A549 (cell line): ENCODE measurements at regions not wholly inside any gene's neighbourhood (a gene's known extent, or its start where the extent isn't known, plus 50 kb on each side); places are given as distances from the start of the nearest gene placed in this dataset.

Experiments
- ATAC-seq, 2 experiments: fragments of 200-7000 bp in 1 of 2; fragments of >200 bp in 1 of 2; cut with Nextera tagmentation in 1 of 2; cut with Tn5 transposase in 1 of 2; 3 replicates each; pipeline versions ENCODE4 v1.8.0 to v1.9.1; 2018 to 2020; ENCODE audit warnings: mild to moderate bottlenecking in 1 of 2, moderate library complexity in 1 of 2
- CTCF ChIA-PET: fragments of 300-600 bp; sonication (Branson Sonifier 250); formaldehyde crosslinking; extraction: SDS; loops from one replicate; lab custom pipeline; 2021; ENCODE audit warnings: antibody characterized with exemption, inconsistent platforms; lab: Yijun Ruan, JAX
- POLR2A ChIA-PET: fragments of 350-600 bp; formaldehyde crosslinking; extraction: SDS; loops from one replicate; lab custom pipeline; 2021; ENCODE audit warnings: antibody characterized with exemption, inconsistent platforms; lab: Yijun Ruan, JAX
- DNase-seq, 2 experiments: peaks; one replicate each; pipeline versions ENCODE4 v3.0.0 to v3.0.0-alpha.2; 2011 to 2016; ENCODE audit warnings: low read depth in 1 of 2, low spot score in 1 of 2
- FAIRE-seq: peaks from 2 replicates; lab custom pipeline; 2011; peaks lifted over from hg19 to GRCh38; lab: Jason Lieb, UNC
- H3K27ac ChIP-seq, 2 experiments: fragments of >200 bp; sonication (Bioruptor Twin); formaldehyde crosslinking; 3 replicates each; pipeline ENCODE4 v1.5.1; 2016 to 2017
- H3K4me1 ChIP-seq: fragments of >200 bp; sonication (Bioruptor Twin); formaldehyde crosslinking; 3 replicates; pipeline ENCODE4 v1.6.1; 2016
- H3K4me2 ChIP-seq: fragments of >200 bp; sonication (Bioruptor Twin); formaldehyde crosslinking; 3 replicates; pipeline ENCODE4 v1.6.1; 2016
- H3K4me3 ChIP-seq: fragments of >200 bp; sonication (Bioruptor Twin); formaldehyde crosslinking; 3 replicates; pipeline ENCODE4 v1.5.1; 2016
- H3K9me3 ChIP-seq: fragments of >200 bp; sonication (Bioruptor Twin); formaldehyde crosslinking; 3 replicates; pipeline ENCODE4 v1.6.1; 2016
- BCL3 ChIP-seq: fragments of >200 bp; sonication (Bioruptor Twin); formaldehyde crosslinking; IDR thresholded peaks from 3 replicates; pipeline ENCODE4 v1.6.1; 2016
- BHLHE40 ChIP-seq: IDR thresholded peaks from 2 replicates; pipeline ENCODE4 v1.6.1; 2012; ENCODE audit warnings: low read depth, low read length, inconsistent platforms
- CHD2 ChIP-seq: fragments of 150-350 bp; IDR thresholded peaks from 2 replicates; pipeline ENCODE4 v1.6.1; 2014; ENCODE audit warnings: low read length; ENCODE audit not compliant: partially characterized antibody
- CHD4 ChIP-seq: fragments of 200-600 bp; sonication (generic); IDR thresholded peaks from 2 replicates; pipeline ENCODE4 v1.6.1; 2016; ENCODE audit warnings: antibody characterized with exemption, mild to moderate bottlenecking, borderline replicate concordance
- E2F6 ChIP-seq: IDR thresholded peaks from 2 replicates; pipeline ENCODE4 v1.6.1; 2012; ENCODE audit warnings: low read depth, borderline replicate concordance
- EHF ChIP-seq: fragments of 250-450 bp; sonication (Bioruptor Pico); IDR thresholded peaks from 2 replicates; pipeline ENCODE4 v1.5.0; 2020; ENCODE audit warnings: mild to moderate bottlenecking
- FOSB ChIP-seq: fragments of 250-450 bp; sonication (Bioruptor Pico); IDR thresholded peaks from 2 replicates; pipeline ENCODE4 v1.5.0; 2020; ENCODE audit warnings: mild to moderate bottlenecking, moderate library complexity
- FOXS1 ChIP-seq: fragments of 250-450 bp; sonication (Bioruptor Pico); IDR thresholded peaks from 2 replicates; pipeline ENCODE4 v1.5.0; 2020; ENCODE audit warnings: mild to moderate bottlenecking, moderate library complexity
- HDAC2 ChIP-seq: fragments of 200-600 bp; sonication (generic); IDR thresholded peaks from 2 replicates; pipeline ENCODE4 v1.6.1; 2016
- HMGXB4 ChIP-seq: fragments of 250-450 bp; sonication (Bioruptor Pico); IDR thresholded peaks from 2 replicates; pipeline ENCODE4 v1.5.0; 2021; ENCODE audit warnings: mild to moderate bottlenecking, moderate library complexity, borderline replicate concordance
- HOXA7 ChIP-seq: fragments of 250-450 bp; sonication (Bioruptor Pico); IDR thresholded peaks from 2 replicates; pipeline ENCODE4 v1.5.0; 2020; ENCODE audit warnings: mild to moderate bottlenecking, moderate library complexity
- HOXB13 ChIP-seq: fragments of 250-450 bp; sonication (Bioruptor Pico); IDR thresholded peaks from 2 replicates; pipeline ENCODE4 v1.5.0; 2020; ENCODE audit warnings: low read depth, mild to moderate bottlenecking, moderate library complexity
- KDM5A ChIP-seq: fragments of 200-600 bp; sonication (generic); IDR thresholded peaks from 2 replicates; pipeline ENCODE4 v1.6.1; 2016; ENCODE audit warnings: antibody characterized with exemption, mild to moderate bottlenecking
- MAFK ChIP-seq: fragments of 450-650 bp; IDR thresholded peaks from 2 replicates; pipeline ENCODE4 v1.6.1; 2014; ENCODE audit not compliant: partially characterized antibody
- MAZ ChIP-seq: fragments of 150-350 bp; IDR thresholded peaks from 2 replicates; pipeline ENCODE4 v1.6.1; 2014; ENCODE audit warnings: antibody characterized with exemption, low read depth, low read length, borderline replicate concordance
- MYC ChIP-seq: IDR thresholded peaks from 2 replicates; pipeline ENCODE4 v1.6.1; 2012; ENCODE audit warnings: mild to moderate bottlenecking, inconsistent platforms, low read length, improper control_type of control experiment, borderline replicate concordance
- NFE2L2 ChIP-seq: fragments of 150-350 bp; conservative IDR thresholded peaks from 2 replicates; pipeline ENCODE4 v1.6.1; 2014; ENCODE audit warnings: low read length
- PBX3 ChIP-seq: IDR thresholded peaks from 2 replicates; pipeline ENCODE4 v1.6.1; 2012
- POLR2AphosphoS2 ChIP-seq: conservative IDR thresholded peaks from 2 replicates; pipeline ENCODE4 v1.6.1; 2012; ENCODE audit warnings: low read length, improper control_type of control experiment, inconsistent platforms
- TFCP2L1 ChIP-seq: fragments of 250-450 bp; sonication (Bioruptor Pico); IDR thresholded peaks from 2 replicates; pipeline ENCODE4 v1.5.0; 2021; ENCODE audit warnings: mild to moderate bottlenecking
- USF2 ChIP-seq: fragments of 450-650 bp; IDR thresholded peaks from 2 replicates; pipeline ENCODE4 v1.6.1; 2014; ENCODE audit warnings: antibody characterized with exemption
- WGBS: methylation state at CpG from one replicate; pipeline ENCODE4 v1.1.6; 2017; ENCODE audit errors: missing lambda C conversion rate; 5-methylcytosine and 5-hydroxymethylcytosine counted together

DNA sequence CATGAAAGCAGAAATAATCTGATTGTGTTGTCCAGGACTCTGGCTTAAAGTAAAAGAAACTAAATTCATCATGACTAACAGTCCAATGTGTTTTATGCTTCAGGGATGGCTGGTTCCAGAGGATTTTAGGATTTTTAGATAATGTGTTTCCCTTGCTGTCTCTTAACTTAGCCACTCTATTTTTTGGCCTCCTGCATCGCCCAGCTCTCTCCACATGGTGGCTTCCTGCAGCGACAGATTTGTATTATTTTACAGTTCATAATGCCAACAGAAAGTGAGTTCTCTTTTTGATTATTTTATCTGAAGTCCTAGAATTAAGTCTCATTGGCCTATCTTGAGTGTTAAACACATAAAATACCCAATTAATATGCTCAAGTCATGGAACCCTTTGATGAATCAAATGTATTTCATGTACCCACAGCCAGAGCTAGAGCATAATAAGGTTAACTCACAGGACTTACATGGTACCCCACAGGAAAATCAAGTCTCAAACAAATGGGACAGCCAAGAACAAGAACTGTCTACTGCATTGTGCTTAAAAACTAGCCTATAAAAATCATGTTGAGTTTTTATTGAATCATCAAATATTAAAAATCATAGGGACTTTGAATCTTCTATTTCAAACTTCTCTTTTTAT, 582.5 kb downstream of the DOK5 start:
- POLR2A ChIA-PET, result no interaction called here
- H3K9me3 ChIP-seq, result no peaks in the 10 kb centered on the region
- TF ChIP-seq BCL3, result no peak
- no peak for TF ChIP-seq FOSB (CRISPR knock-in tag)
- TF ChIP-seq USF2, result no peak
- TF ChIP-seq FOXS1 (CRISPR knock-in tag), result no peak
- TF ChIP-seq CHD2, result no peak
- TF ChIP-seq HDAC2, result no peak
- TF ChIP-seq CHD4, result no peak
- no peak for TF ChIP-seq NFE2L2
- no peak for TF ChIP-seq MAZ
- no peak for TF ChIP-seq KDM5A
- no peak overlapping the region for H3K27ac ChIP-seq
- no peak overlapping the region for H3K4me3 ChIP-seq
- no peak overlapping the region for H3K4me2 ChIP-seq
- FAIRE-seq (no peak), DNase-seq (no peak), ATAC-seq (no peak)
- CTCF ChIA-PET, result no interaction called here
- 2% methylated on average over 2 of the region's 2 CpGs for WGBS
- H3K4me1 ChIP-seq, result no peaks in the 10 kb centered on the region

DNA sequence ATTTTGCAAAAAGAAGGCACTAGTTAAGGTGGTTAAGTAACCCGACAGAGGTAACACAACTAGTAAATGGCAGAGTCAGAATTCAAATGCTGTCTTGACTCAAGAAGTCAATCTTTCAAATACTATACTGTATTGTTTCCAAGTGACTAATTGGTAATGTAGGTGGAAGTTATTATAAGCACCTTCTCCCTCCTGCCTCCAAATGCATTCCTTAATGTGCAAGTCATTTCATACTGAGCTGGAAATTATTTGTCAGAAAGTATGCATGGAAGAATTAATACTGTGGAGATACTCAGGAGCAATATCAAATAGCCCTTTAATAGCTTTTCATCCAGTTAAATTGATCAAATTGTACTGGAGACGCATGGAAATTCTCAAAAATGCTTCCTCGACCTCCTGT, 579.1 kb downstream of the DOK5 start:
- ChIA-PET POLR2A (no interaction called here), CTCF (no interaction called here)
- WGBS, result 1% methylated on average over 3 of the region's 3 CpGs
- no peaks in the 10 kb centered on the region for H3K9me3 ChIP-seq
- FAIRE-seq (no peak), ATAC-seq (no peak), DNase-seq (no peak)
- no peaks in the 10 kb centered on the region for H3K4me1 ChIP-seq
- no peak overlapping the region for H3K27ac ChIP-seq
- no peak overlapping the region for H3K4me2 ChIP-seq
- no peak overlapping the region for H3K4me3 ChIP-seq
- no peak for TF ChIP-seq HOXB13
- no peak for TF ChIP-seq PBX3
- no peak for TF ChIP-seq E2F6
- TF ChIP-seq TFCP2L1 (CRISPR knock-in tag), result no peak
- TF ChIP-seq HDAC2, result no peak
- TF ChIP-seq MAFK, result no peak
- TF ChIP-seq HMGXB4 (CRISPR knock-in tag), result no peak
- TF ChIP-seq HOXA7 (CRISPR knock-in tag), result no peak

- POLR2A ChIA-PET, result no interaction called here
Measured at GRCh38 chr20:55053389-55053788, 578.0 kb downstream of the DOK5 start.

More at GRCh38 chr20:55053389-55053788, 578.0 kb downstream of the DOK5 start:
- no peak overlapping the region for H3K4me2 ChIP-seq
- TF ChIP-seq EHF (CRISPR knock-in tag) (no peak), BHLHE40 (no peak), POLR2AphosphoS2 (no peak), MYC (no peak)
- WGBS, result 4% methylated on average over 1 of the region's 1 CpG
- no peak for DNase-seq
- H3K27ac ChIP-seq, result no peak overlapping the region
- H3K9me3 ChIP-seq, result no peaks in the 10 kb centered on the region
- no peak for FAIRE-seq
- CTCF ChIA-PET, result no interaction called here
- H3K4me1 ChIP-seq, result no peaks in the 10 kb centered on the region
- ATAC-seq, result no peak
- H3K4me3 ChIP-seq, result no peak overlapping the region
